Activated CD8-positive, alpha-beta T cell treated with anti-CD3 and anti-CD28 coated beads for 36 hours (primary cell): ENCODE measurements at regions not wholly inside any gene's neighbourhood (a gene's known extent, or its start where the extent isn't known, plus 50 kb on each side); places are given as distances from the start of the nearest gene placed in this dataset.

ENCODE experiments used
- ATAC-seq: fragments of 200-7000 bp; cut with Tn5 transposase; one replicate; pipeline ENCODE4 v1.10.0; 2021; ENCODE audit warnings: mild to moderate bottlenecking, moderate library complexity
- CTCF ChIA-PET: fragments of 350-600 bp; sonication (Branson Sonifier 250); formaldehyde crosslinking; loops from one replicate; lab custom pipeline; 2021; ENCODE audit warnings: antibody characterized with exemption; lab: Charles Lee
- POLR2A ChIA-PET: fragments of 350-600 bp; sonication (Branson Sonifier 250); formaldehyde crosslinking; loops from one replicate; lab custom pipeline; 2021; ENCODE audit warnings: antibody characterized with exemption; lab: Charles Lee
- DNase-seq: peaks from one replicate; pipeline ENCODE4 v3.0.0-alpha.2; 2020
- H3K27ac Mint-ChIP-seq: one replicate; pipeline ENCODE4 v1.8.0; 2021; ENCODE audit warnings: mild to moderate bottlenecking, mixed read lengths
- H3K27me3 Mint-ChIP-seq: one replicate; pipeline ENCODE4 v1.8.0; 2021; ENCODE audit warnings: mixed read lengths
- H3K36me3 Mint-ChIP-seq: one replicate; pipeline ENCODE4 v1.8.0; 2021; ENCODE audit warnings: low read depth, mixed read lengths
- H3K4me1 Mint-ChIP-seq: one replicate; pipeline ENCODE4 v1.8.0; 2021; ENCODE audit warnings: low read depth, mixed read lengths
- H3K4me3 Mint-ChIP-seq: one replicate; pipeline ENCODE4 v1.8.0; 2021; ENCODE audit warnings: mild to moderate bottlenecking, moderate library complexity, mixed read lengths
- H3K9me3 Mint-ChIP-seq: one replicate; pipeline ENCODE4 v1.8.0; 2021; ENCODE audit warnings: mixed read lengths
- CTCF ChIP-seq: fragments of 200-600 bp; IDR thresholded peaks from one replicate; pipeline ENCODE4 v1.8.0; 2022; ENCODE audit warnings: antibody characterized with exemption, mild to moderate bottlenecking
- intact Hi-C: fragments of 100-400 bp; cut with micrococcal nuclease; formaldehyde crosslinking; loops from one replicate; pipeline ENCODE4 v1.10.0; 2022

- DNase-seq (no peak), ATAC-seq (no peak)
- H3K36me3 Mint-ChIP-seq = no peaks in the 10 kb centered on the region
- CTCF ChIA-PET = no interaction called here
- no peak overlapping the region for H3K4me3 Mint-ChIP-seq
- TF ChIP-seq CTCF = no peak
- no peaks in the 10 kb centered on the region for H3K27me3 Mint-ChIP-seq
- H3K27ac Mint-ChIP-seq = no peak overlapping the region
- intact Hi-C loops = no loop called here
- H3K4me1 Mint-ChIP-seq = no peaks in the 10 kb centered on the region
- POLR2A ChIA-PET = no interaction called here
- no peaks in the 10 kb centered on the region for H3K9me3 Mint-ChIP-seq
These were observed 367.3 kb downstream of the BCL11B start for GRCh38 chr14:98904677-98905076.

- H3K36me3 Mint-ChIP-seq = no peaks in the 10 kb centered on the region
- H3K4me1 Mint-ChIP-seq = no peaks in the 10 kb centered on the region
- no peak overlapping the region for H3K27ac Mint-ChIP-seq
- H3K4me3 Mint-ChIP-seq = no peak overlapping the region
- intact Hi-C loops = no loop called here
- ATAC-seq (no peak), DNase-seq (no peak)
- H3K27me3 Mint-ChIP-seq = no peaks in the 10 kb centered on the region
- POLR2A ChIA-PET = no interaction called here
- CTCF ChIA-PET = no interaction called here
- H3K9me3 Mint-ChIP-seq = no peaks in the 10 kb centered on the region
- no peak for TF ChIP-seq CTCF
These were observed 365.6 kb downstream of the BCL11B start for GRCh38 chr14:98906123-98906995.

- no peak for DNase-seq
- no peak for TF ChIP-seq CTCF
- ATAC-seq = no peak
- Mint-ChIP-seq H3K36me3 (no peaks in the 10 kb centered on the region), H3K4me3 (no peak overlapping the region), H3K4me1 (peaks cover 6% of the 10 kb centered on the region), H3K27me3 (no peaks in the 10 kb centered on the region), H3K9me3 (no peaks in the 10 kb centered on the region), H3K27ac (no peak overlapping the region)
- ChIA-PET POLR2A (no interaction called here), CTCF (no interaction called here)
- intact Hi-C loops = no loop called here
These were observed 364.7 kb downstream of the BCL11B start for GRCh38 chr14:98907271-98907670.

- intact Hi-C loops = no loop called here
- H3K27ac Mint-ChIP-seq = no peak overlapping the region
- no peaks in the 10 kb centered on the region for H3K36me3 Mint-ChIP-seq
- no peaks in the 10 kb centered on the region for H3K27me3 Mint-ChIP-seq
- ChIA-PET POLR2A (no interaction called here), CTCF (no interaction called here)
- no peak overlapping the region for H3K4me3 Mint-ChIP-seq
- no peaks in the 10 kb centered on the region for H3K9me3 Mint-ChIP-seq
- peaks cover 14% of the 10 kb centered on the region for H3K4me1 Mint-ChIP-seq
- no peak for TF ChIP-seq CTCF
- ATAC-seq (no peak), DNase-seq (no peak)
These were observed 363.9 kb downstream of the BCL11B start for GRCh38 chr14:98908050-98908449.

GRCh38 chr14:98909251-98909944 is 362.6 kb downstream of the BCL11B start:
- DNase-seq (no peak), ATAC-seq (no peak)
- ChIA-PET POLR2A (no interaction called here), CTCF (no interaction called here)
- peaks cover 19% of the 10 kb centered on the region for H3K4me1 Mint-ChIP-seq
- H3K27me3 Mint-ChIP-seq = no peaks in the 10 kb centered on the region
- no peak for TF ChIP-seq CTCF
- intact Hi-C loops = no loop called here
- H3K27ac Mint-ChIP-seq = no peak overlapping the region
- no peak overlapping the region for H3K4me3 Mint-ChIP-seq
- no peaks in the 10 kb centered on the region for H3K9me3 Mint-ChIP-seq
- H3K36me3 Mint-ChIP-seq = no peaks in the 10 kb centered on the region
